Mammary epithelial cell (primary cell): ENCODE measurements at regions not wholly inside any gene's neighbourhood (a gene's known extent, or its start where the extent isn't known, plus 50 kb on each side); places are given as distances from the start of the nearest gene placed in this dataset.

Experiments
- CTCF ChIP-seq, 2 donors: IDR thresholded peaks in 1 of 2; conservative IDR thresholded peaks in 1 of 2; 2 replicates each; pipeline ENCODE4 v1.5.1; 2011 to 2012; ENCODE audit warnings: inconsistent platforms in 2 of 2, low read length in 2 of 2, mild to moderate bottlenecking in 2 of 2, control low read depth in 1 of 2, low read depth in 1 of 2; ENCODE audit not compliant: insufficient read depth in 1 of 2; ENCODE audit errors: extremely low read depth in 1 of 2
- EZH2 ChIP-seq: IDR thresholded peaks from 2 replicates; pipeline ENCODE4 v1.6.1; 2012; ENCODE audit warnings: low read length, inconsistent platforms, borderline replicate concordance

- TF ChIP-seq CTCF (conservative IDR thresholded peaks at IDR 0.05 in 1 of 2, IDR thresholded peaks at IDR 0.05 in 1 of 2; ENCODE audit: extremely low read depth in 1 of 2, insufficient read depth in 1 of 2, low read depth in 1 of 2, low read length in 2 of 2) (no peak), EZH2 (no peak)
These were observed 126.8 kb upstream of the MAX start for GRCh38 chr14:65228956-65229747.
